SU-DHL-6 (cell line): ENCODE measurements at regions not wholly inside any gene's neighbourhood (a gene's known extent, or its start where the extent isn't known, plus 50 kb on each side); places are given as distances from the start of the nearest gene placed in this dataset.

Experiments used
- EZH2phosphoT487 ChIP-seq: fragments of 200-600 bp; sonication (generic), shearing (Covaris generic); conservative IDR thresholded peaks from 2 replicates; pipeline ENCODE4 v1.6.1; 2018; ENCODE audit warnings: mild to moderate bottlenecking, antibody characterized with exemption, low read length, moderate library complexity, mixed read lengths
- TF ChIP-seq, protein P1 (sequence below): fragments of 200-600 bp; sonication (generic); IDR thresholded peaks from one replicate; pipeline ENCODE4 v1.5.1; 2017; ENCODE audit warnings: antibody characterized with exemption, mild to moderate bottlenecking, low read length, moderate library complexity; ENCODE audit not compliant: insufficient read depth, poor library complexity, severe bottlenecking

- TF ChIP-seq, protein P1, sequence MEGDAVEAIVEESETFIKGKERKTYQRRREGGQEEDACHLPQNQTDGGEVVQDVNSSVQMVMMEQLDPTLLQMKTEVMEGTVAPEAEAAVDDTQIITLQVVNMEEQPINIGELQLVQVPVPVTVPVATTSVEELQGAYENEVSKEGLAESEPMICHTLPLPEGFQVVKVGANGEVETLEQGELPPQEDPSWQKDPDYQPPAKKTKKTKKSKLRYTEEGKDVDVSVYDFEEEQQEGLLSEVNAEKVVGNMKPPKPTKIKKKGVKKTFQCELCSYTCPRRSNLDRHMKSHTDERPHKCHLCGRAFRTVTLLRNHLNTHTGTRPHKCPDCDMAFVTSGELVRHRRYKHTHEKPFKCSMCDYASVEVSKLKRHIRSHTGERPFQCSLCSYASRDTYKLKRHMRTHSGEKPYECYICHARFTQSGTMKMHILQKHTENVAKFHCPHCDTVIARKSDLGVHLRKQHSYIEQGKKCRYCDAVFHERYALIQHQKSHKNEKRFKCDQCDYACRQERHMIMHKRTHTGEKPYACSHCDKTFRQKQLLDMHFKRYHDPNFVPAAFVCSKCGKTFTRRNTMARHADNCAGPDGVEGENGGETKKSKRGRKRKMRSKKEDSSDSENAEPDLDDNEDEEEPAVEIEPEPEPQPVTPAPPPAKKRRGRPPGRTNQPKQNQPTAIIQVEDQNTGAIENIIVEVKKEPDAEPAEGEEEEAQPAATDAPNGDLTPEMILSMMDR: no peak
- no peak for TF ChIP-seq EZH2phosphoT487
Measured at GRCh38 chr4:138826322-138826721, 189.3 kb upstream of the NOCT start.
